GM18502 (cell line): ENCODE measurements at regions not wholly inside any gene's neighbourhood (a gene's known extent, or its start where the extent isn't known, plus 50 kb on each side); places are given as distances from the start of the nearest gene placed in this dataset.
A peak's percentile ranks its signal among the peaks of the same experiment; 100 is the strongest.

Experiments
- ATAC-seq: cut with Tn5 transposase; IDR thresholded peaks from one replicate; pipeline ENCODE4 v1.9.1; 2021; ENCODE audit warnings: mild to moderate bottlenecking; ENCODE audit not compliant: unreplicated experiment, poor library complexity

GRCh38 chr22:49660794-49661781, 166.6 kb downstream of the BRD1 start:
- ATAC-seq: no peak

- ATAC-seq: no peak
Measured at GRCh38 chr22:49660321-49660720, 167.4 kb downstream of the BRD1 start.

GRCh38 chr22:49659924-49660315, 167.8 kb downstream of the BRD1 start:
- no peak for ATAC-seq

- ATAC-seq: no peak
Measured at GRCh38 chr22:49659281-49659923, 168.3 kb downstream of the BRD1 start.

GRCh38 chr22:49658902-49659280, 168.8 kb downstream of the BRD1 start:
- ATAC-seq: no peak

DNA sequence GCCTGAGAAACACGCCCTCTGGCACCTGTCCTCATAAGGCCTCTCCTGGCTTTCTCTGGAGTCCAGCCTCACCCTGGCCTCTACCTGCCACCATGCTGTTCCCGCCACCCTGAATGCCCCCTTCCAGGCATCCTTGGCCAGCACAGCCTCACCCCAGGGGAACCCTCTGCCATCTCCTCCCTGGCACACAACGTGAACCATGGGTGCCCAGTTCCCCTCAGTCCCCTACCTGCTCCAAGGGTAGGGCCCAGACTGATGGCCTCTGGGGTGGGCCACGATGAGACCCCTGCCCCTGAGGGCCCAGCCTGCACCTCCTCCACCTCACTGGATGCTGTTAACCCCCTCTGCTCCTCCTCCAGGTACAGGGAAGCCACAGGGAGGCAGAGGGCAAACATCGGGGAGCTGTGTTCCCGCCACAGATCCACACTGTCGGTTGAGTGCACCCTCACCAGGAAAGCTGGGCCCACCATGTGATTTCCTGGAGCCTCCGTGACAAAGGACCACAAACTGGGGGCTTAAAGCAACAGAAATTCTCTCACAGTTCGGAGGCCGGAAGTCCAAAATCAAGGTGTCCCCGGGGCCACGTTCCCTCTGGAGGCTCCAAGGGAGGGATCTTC, 169.6 kb downstream of the BRD1 start:
- ATAC-seq: peak; percentile 14

DNA sequence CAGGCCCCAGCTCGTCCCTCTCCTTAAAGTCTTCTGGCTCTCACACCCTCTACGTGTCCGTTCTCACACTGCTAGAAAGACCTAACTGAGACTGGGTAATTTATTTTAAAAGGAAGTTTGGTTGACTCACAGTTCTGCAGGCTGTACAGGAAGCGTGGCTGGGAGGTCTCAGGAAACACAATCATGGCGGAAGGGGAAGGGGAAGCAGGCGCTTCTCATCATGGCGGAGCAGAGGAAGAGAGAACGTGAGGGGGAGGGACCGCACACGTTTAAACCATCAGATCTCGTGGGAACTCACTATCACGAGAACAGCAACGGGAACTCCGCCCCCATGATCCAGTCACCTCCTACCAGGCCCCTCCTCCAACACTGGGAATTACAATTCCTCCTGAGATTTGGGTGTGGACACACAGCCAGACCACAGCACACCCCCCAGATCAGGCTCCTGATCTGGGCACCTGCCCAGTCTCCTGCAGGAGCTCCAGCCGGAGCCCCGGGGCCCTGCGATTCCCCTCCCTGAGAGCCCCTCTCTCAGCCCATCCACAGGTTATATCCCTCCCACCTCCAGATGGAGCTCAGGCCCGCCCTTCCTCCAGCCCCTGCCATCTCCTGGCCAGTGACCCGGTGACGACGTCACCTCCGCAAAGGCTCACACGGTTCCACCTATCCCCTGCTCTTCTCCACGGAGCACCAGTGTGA, 170.2 kb downstream of the BRD1 start:
- peak; percentile 65 for ATAC-seq

- ATAC-seq: peak; percentile 35
Measured at GRCh38 chr22:49656883-49657274, 170.8 kb downstream of the BRD1 start.

DNA sequence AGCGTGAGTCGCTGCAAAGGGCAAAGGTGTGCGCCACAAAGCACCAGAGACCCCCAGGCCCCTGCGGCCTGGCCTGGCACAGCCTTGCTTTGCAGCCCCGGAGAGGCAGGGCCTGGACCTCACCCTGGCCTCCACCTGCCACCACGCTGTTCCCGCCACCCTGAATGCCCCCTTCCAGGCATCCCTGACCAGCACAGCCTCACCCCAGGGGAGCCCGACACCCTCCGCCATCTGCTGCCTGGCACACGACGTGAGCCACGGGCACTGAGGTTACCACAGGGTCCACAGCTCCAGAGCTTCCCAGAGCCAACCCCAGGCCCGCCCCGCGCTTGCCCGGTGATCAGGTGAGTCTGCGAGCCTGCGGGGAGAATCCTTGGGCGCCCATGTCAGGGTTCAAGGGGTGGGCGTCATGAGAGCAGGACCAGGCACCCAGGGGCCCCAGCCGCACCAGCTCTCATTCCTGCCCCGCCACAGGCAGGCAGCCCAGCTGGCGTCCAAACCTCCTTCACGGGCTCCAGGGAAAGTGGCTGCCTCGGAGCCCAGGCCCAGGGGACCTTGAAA, 171.3 kb downstream of the BRD1 start:
- ATAC-seq: no peak

DNA sequence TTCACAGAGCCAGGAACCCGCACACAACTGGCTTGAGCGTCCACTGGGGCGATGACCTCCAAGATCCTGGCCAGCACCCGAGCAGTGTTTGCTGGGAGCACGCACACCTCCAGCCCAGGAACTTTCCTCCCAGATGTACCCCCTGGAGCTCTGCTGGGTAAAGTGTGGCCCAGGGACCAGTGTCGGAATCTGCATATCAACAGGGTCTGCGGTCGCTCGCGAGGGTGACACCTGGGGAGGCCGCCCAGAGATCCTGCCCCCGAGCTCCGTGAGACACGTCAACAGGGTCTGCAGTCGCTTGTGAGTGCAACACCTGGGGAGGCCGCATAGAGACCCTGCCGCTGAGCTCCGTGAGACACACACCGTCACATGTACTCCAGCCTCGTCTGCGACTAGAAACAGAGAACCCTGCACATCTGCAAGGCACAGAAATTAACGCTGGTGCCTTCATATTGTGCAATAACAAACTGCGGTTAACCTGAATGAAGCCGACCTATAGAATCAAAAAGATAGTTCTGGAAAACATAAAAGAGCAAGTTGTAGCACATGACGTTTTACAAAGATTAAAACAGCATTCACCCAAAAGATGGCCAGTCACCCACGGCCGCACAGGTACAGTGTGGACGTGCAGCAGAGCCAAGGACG, 172.4 kb downstream of the BRD1 start:
- ATAC-seq: no peak

DNA sequence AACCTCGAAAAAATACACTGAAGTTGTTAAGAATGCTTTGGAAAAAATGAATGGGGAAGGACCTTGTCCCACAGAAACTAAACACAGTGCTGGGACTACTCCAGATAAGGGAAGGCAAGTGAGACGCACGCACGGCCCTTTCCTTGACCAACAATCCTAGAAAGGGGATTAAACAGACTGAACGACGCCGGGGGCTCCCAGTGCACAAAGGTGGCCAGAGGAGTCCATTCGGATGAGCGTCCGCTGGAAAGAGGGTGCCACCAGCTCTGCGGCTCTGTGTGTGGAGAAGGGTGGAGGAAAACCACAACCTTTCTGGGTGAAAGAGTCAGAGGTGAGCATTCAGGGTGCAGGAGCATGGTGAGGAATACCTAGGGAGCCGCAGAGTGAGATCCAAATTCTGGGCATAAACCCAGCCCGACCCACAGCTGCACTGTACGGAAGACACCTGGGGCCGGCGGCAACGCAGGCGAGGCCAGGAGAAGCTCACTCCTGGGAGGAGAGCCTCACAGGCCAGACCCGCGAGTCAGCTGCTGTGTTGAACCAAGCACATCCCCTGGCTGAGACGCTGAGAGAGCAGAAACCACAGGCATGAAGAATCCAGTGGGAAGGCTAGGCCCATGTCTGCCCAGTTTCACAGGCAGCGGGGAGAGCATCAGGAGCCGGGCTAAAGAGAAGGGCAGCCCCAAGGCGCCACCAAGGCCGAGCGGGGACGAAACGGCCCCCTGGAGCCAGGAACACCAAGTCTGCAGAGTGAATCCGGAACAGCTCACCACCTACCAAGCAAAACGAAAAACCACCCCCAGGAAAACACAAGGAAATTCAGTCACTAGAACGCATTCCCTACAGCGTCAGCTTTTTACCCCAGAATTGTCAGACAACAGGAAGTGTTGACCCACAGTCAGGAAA, 177.1 kb downstream of the BRD1 start:
- no peak for ATAC-seq

DNA sequence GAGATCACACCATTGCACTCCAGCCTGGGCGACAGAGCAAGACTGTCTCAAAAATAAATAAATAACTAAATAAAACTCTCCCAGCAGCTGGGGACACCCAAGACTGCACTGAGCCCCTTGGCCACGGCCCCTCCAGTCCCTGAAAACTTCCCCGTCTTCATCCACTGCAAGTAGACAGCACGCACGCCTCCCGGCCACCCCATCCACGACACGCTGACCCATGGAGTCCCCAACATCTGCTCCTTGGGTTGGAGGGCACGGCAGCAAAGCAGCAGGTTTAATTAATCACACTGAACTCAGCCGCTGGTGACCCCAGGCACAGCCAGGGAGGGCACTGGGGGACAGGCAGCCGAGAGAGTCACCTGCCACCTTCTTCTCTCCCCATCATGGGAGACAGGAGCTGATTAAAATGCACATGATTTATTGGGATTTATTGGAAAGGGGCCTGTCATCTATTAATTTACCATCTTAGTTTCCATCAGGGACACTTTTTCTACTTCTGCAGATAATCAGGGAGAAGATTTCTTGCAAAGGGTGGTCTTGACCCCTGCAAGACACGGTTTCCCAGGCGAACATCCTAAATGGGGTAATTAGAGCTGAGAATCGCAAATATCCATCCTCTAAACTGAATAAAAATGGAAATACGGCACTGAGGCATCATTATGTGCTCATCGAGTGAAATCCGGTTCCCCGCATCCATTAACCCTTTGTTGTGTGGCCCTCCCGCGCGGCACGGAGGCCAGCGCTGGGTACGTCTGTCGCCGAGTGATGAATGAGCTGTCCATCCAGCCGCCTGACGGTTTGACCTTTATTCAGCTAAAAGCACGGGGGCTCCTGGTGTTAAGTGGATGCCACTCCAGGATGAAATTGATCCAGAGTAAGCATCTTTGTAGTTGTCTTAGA, 178.3 kb downstream of the BRD1 start:
- ATAC-seq: no peak

GRCh38 chr22:49648053-49648452, 179.6 kb downstream of the BRD1 start:
- ATAC-seq: no peak

DNA sequence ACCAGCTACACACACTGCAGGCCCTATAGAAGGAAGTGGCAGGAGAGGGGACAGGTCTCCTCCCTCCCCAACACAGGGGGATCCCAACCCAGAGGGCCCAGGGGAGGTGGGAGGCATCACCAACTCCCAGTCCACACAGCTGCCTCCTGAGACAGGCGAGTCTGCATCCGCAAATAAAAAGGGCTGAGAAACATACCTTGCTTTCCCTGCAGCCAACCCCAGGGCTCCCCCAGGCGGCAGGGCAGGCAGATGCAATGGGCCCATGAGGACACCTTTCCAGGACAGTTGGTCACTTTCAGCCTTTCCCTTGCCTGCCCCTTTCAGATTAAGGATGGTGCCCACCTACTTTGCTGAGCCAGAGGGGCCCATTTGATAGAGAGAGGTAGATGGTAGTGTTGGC, 180.0 kb downstream of the BRD1 start:
- ATAC-seq: no peak

- no peak for ATAC-seq
Measured at GRCh38 chr22:49646876-49647275, 180.8 kb downstream of the BRD1 start.

- no peak for ATAC-seq
Measured at GRCh38 chr22:49645791-49646550, 181.7 kb downstream of the BRD1 start.

DNA sequence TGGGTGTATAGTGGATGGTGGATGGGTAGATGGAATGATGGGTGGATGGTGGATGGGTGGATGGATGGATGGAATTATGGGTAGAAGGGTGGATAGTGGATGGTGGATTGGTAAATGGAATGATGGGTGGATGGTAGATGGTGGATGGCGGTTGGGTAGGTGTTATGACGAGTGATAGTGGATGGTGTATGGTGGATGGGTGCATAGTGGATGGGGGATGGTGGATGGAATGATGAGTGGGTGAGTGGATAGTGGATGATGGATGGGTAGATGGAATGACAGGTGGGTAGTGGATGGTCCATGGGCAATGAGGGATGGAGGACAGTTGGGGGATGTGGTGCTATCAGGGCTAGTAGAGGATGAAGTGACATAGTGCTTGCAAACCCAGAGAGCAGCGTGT, 182.4 kb downstream of the BRD1 start:
- no peak for ATAC-seq
